GM12892 (cell line): ENCODE measurements at regions not wholly inside any gene's neighbourhood (a gene's known extent, or its start where the extent isn't known, plus 50 kb on each side); places are given as distances from the start of the nearest gene placed in this dataset.

Experiments
- POLR2A ChIP-seq: IDR thresholded peaks from 2 replicates; pipeline ENCODE4 v1.6.1; 2011; ENCODE audit warnings: low read depth, low read length, control low read depth
- POLR2AphosphoS5 ChIP-seq: IDR thresholded peaks from 2 replicates; pipeline ENCODE4 v1.6.1; 2011; ENCODE audit warnings: low read depth, low read length, control low read depth

- TF ChIP-seq POLR2A (no peak), POLR2AphosphoS5 (no peak)
Measured at GRCh38 chr12:58519839-58520238, 400.5 kb downstream of the LRIG3 start.
